H1 (cell line): ENCODE measurements at regions not wholly inside any gene's neighbourhood (a gene's known extent, or its start where the extent isn't known, plus 50 kb on each side); places are given as distances from the start of the nearest gene placed in this dataset.

Experiments
- CTCF ChIA-PET: fragments of 300-600 bp; sonication (Branson Sonifier 250); formaldehyde crosslinking; loops from one replicate; lab custom pipeline; 2021; ENCODE audit not compliant: partially characterized antibody; lab: Charles Lee
- POLR2A ChIA-PET: fragments of 300-600 bp; sonication (Branson Sonifier 250); formaldehyde crosslinking; loops from one replicate; lab custom pipeline; 2021; ENCODE audit warnings: inconsistent platforms; ENCODE audit not compliant: partially characterized antibody; lab: Charles Lee
- DNase-seq, 2 experiments: peaks; one replicate each; pipeline versions ENCODE4 v3.0.0 to v3.0.0-alpha.2; 2010 to 2022; ENCODE audit warnings: low spot score in 2 of 2, low read depth in 1 of 2, mixed read lengths in 1 of 2
- FAIRE-seq: peaks from 2 replicates; lab custom pipeline; 2011; peaks lifted over from hg19 to GRCh38; lab: Jason Lieb, UNC
- H2AFZ ChIP-seq: 2 replicates; pipeline ENCODE4 v1.8.1; 2012; ENCODE audit warnings: low read length, inconsistent platforms
- H2AK5ac ChIP-seq: 2 replicates; pipeline ENCODE4 v1.6.1; 2013; ENCODE audit warnings: low read depth, low read length
- H2BK120ac ChIP-seq: replicated peaks from 2 replicates; pipeline ENCODE3; 2013; ENCODE audit warnings: low read depth, low read length, inconsistent platforms
- H2BK12ac ChIP-seq: 2 replicates; pipeline ENCODE4 v1.6.1; 2013; ENCODE audit warnings: low read depth, low read length
- H2BK15ac ChIP-seq: 2 replicates; pipeline ENCODE4 v1.6.1; 2013; ENCODE audit warnings: low read length
- H2BK20ac ChIP-seq: 2 replicates; pipeline ENCODE4 v1.6.1; 2013; ENCODE audit warnings: low read length
- H2BK5ac ChIP-seq: 2 replicates; pipeline ENCODE4 v1.6.1; 2013; ENCODE audit warnings: low read depth, low read length
- H3K14ac ChIP-seq: 2 replicates; pipeline ENCODE4 v1.6.1; 2013; ENCODE audit warnings: inconsistent platforms; ENCODE audit not compliant: insufficient read length
- H3K18ac ChIP-seq: 2 replicates; pipeline ENCODE4 v1.6.1; 2013; ENCODE audit warnings: low read length; ENCODE audit errors: extremely low read depth
- H3K23ac ChIP-seq: 2 replicates; pipeline ENCODE4 v1.6.1; 2013; ENCODE audit warnings: inconsistent platforms; ENCODE audit not compliant: insufficient read length
- H3K23me2 ChIP-seq: 2 replicates; pipeline ENCODE4 v1.6.1; 2013; ENCODE audit warnings: low read depth, low read length
- H3K27ac ChIP-seq: 2 replicates; pipeline ENCODE4 v1.6.1; 2011; ENCODE audit warnings: low read depth, low read length, inconsistent platforms
- H3K27me3 ChIP-seq, 4 experiments: replicated peaks in 1 of 4; 1 replicate in 1 of 4; 2 replicates in 3 of 4; pipeline versions ENCODE4 v1.6.1 to v1.8.1; 2011 to 2013; ENCODE audit warnings: low read length in 3 of 4, mild to moderate bottlenecking in 3 of 4, inconsistent platforms in 2 of 4, mixed read lengths in 2 of 4, moderate library complexity in 1 of 4; ENCODE audit not compliant: control insufficient read depth in 3 of 4, insufficient read depth in 3 of 4; ENCODE audit errors: extremely low read depth in 1 of 4
- H3K36me3 ChIP-seq, 4 experiments: 2 replicates each; pipeline versions ENCODE4 v1.6.1 to v1.8.1; 2011 to 2013; ENCODE audit warnings: mild to moderate bottlenecking in 4 of 4, low read length in 3 of 4, moderate library complexity in 2 of 4, control low read depth in 1 of 4, inconsistent platforms in 1 of 4; ENCODE audit not compliant: insufficient read depth in 4 of 4, control insufficient read depth in 2 of 4
- H3K4ac ChIP-seq: replicated peaks from 2 replicates; pipeline ENCODE3; 2013; ENCODE audit warnings: low read length, low read depth, mixed read lengths, inconsistent platforms; ENCODE audit not compliant: insufficient read length
- H3K4me1 ChIP-seq, 4 experiments: replicated peaks in 1 of 4; 1 replicate in 1 of 4; 2 replicates in 3 of 4; pipeline versions ENCODE4 v1.6.1 to v1.8.1; 2011 to 2013; ENCODE audit warnings: low read length in 3 of 4, inconsistent platforms in 2 of 4, mixed read lengths in 1 of 4; ENCODE audit not compliant: insufficient read depth in 4 of 4, control insufficient read depth in 3 of 4
- H3K4me2 ChIP-seq, 2 experiments: 2 replicates each; pipeline versions ENCODE4 v1.6.1 to v1.8.1; 2011 to 2013; ENCODE audit warnings: low read depth in 2 of 2, low read length in 2 of 2, control low read depth in 1 of 2, inconsistent platforms in 1 of 2, mild to moderate bottlenecking in 1 of 2; ENCODE audit not compliant: insufficient read depth in 1 of 2
- H3K4me3 ChIP-seq, 4 experiments: fragments of 200-600, 300-600 bp in 1 of 4; sonication (generic), shearing (Covaris generic), sonication (Bioruptor Twin) in 1 of 4; 2 replicates each; pipeline versions ENCODE4 v1.5.1 to v1.8.1; 2011 to 2016; ENCODE audit warnings: low read length in 4 of 4, low read depth in 3 of 4, control low read depth in 2 of 4, inconsistent platforms in 2 of 4, mild to moderate bottlenecking in 2 of 4, mixed read lengths in 1 of 4, moderate library complexity in 1 of 4; ENCODE audit not compliant: insufficient read depth in 2 of 4; ENCODE audit errors: extremely low read depth in 1 of 4
- H3K56ac ChIP-seq: replicated peaks from 2 replicates; pipeline ENCODE3; 2013; ENCODE audit warnings: low read depth, mild to moderate bottlenecking, mixed read lengths, low read length, inconsistent platforms; ENCODE audit not compliant: insufficient read length
- H3K79me1 ChIP-seq: 2 replicates; pipeline ENCODE4 v1.6.1; 2013; ENCODE audit warnings: low read depth, low read length, control low read depth
- H3K79me2 ChIP-seq, 2 experiments: 2 replicates each; pipeline versions ENCODE4 v1.6.1 to v1.8.1; 2012 to 2013; ENCODE audit warnings: low read length in 2 of 2, mild to moderate bottlenecking in 2 of 2, inconsistent platforms in 1 of 2; ENCODE audit not compliant: insufficient read depth in 2 of 2, control insufficient read depth in 1 of 2
- H3K9ac ChIP-seq, 4 experiments: replicated peaks in 1 of 4; 1 replicate in 1 of 4; 2 replicates in 3 of 4; pipeline versions ENCODE4 v1.6.1 to v1.8.1; 2011 to 2013; ENCODE audit warnings: low read depth in 3 of 4, low read length in 3 of 4, control low read depth in 2 of 4, mild to moderate bottlenecking in 2 of 4, moderate library complexity in 2 of 4, inconsistent platforms in 1 of 4; ENCODE audit errors: extremely low read depth in 1 of 4
- H3K9me3 ChIP-seq, 2 experiments: 2 replicates each; pipeline versions ENCODE4 v1.6.1 to v1.8.1; 2012 to 2013; ENCODE audit warnings: mild to moderate bottlenecking in 2 of 2, moderate library complexity in 2 of 2, control low read depth in 1 of 2, inconsistent platforms in 1 of 2, low read depth in 1 of 2, low read length in 1 of 2, mixed read lengths in 1 of 2; ENCODE audit not compliant: insufficient read depth in 2 of 2
- H4K20me1 ChIP-seq, 2 experiments: replicated peaks in 1 of 2; 2 replicates each; pipeline versions ENCODE3 to v1.8.1; 2011 to 2013; ENCODE audit warnings: inconsistent platforms in 2 of 2, low read length in 2 of 2, mild to moderate bottlenecking in 1 of 2; ENCODE audit not compliant: insufficient read depth in 2 of 2, control insufficient read depth in 1 of 2
- H4K5ac ChIP-seq: 2 replicates; pipeline ENCODE4 v1.6.1; 2013; ENCODE audit warnings: low read length, low read depth, mixed read lengths, inconsistent platforms; ENCODE audit not compliant: insufficient read length
- H4K8ac ChIP-seq: 2 replicates; pipeline ENCODE4 v1.8.0; 2013; ENCODE audit warnings: mild to moderate bottlenecking, moderate library complexity, low read length, inconsistent platforms; ENCODE audit not compliant: insufficient read depth; ENCODE audit errors: extremely low read depth
- H4K91ac ChIP-seq: replicated peaks from 2 replicates; pipeline ENCODE3; 2013; ENCODE audit warnings: low read length, mixed read lengths, inconsistent platforms; ENCODE audit not compliant: insufficient read length
- BCL11A ChIP-seq, 2 experiments: IDR thresholded peaks; one replicate each; pipeline ENCODE4 v1.6.1; 2011; ENCODE audit warnings: low read depth in 2 of 2, low read length in 2 of 2, mild to moderate bottlenecking in 2 of 2
- TAF7 ChIP-seq: optimal IDR thresholded peaks from 2 replicates; pipeline ENCODE3; 2011; ENCODE audit warnings: low read depth, mild to moderate bottlenecking, inconsistent platforms, low read length, moderate library complexity, borderline replicate concordance
- WGBS, 2 experiments: shearing (Covaris generic) in 1 of 2; methylation state at CpG; one replicate each; pipeline versions ENCODE4 v1.1.6 to v1.1.7; 2013 to 2015; ENCODE audit warnings: low lambda C conversion rate in 2 of 2, mixed read lengths in 2 of 2, inconsistent platforms in 1 of 2, low coverage in 1 of 2, missing lambda C conversion rate in 1 of 2; ENCODE audit not compliant: insufficient replicate concordance in 2 of 2, insufficient coverage in 1 of 2, insufficient read length in 1 of 2; ENCODE audit errors: extremely low coverage in 1 of 2, missing lambda C conversion rate in 1 of 2; 5-methylcytosine and 5-hydroxymethylcytosine counted together

DNA sequence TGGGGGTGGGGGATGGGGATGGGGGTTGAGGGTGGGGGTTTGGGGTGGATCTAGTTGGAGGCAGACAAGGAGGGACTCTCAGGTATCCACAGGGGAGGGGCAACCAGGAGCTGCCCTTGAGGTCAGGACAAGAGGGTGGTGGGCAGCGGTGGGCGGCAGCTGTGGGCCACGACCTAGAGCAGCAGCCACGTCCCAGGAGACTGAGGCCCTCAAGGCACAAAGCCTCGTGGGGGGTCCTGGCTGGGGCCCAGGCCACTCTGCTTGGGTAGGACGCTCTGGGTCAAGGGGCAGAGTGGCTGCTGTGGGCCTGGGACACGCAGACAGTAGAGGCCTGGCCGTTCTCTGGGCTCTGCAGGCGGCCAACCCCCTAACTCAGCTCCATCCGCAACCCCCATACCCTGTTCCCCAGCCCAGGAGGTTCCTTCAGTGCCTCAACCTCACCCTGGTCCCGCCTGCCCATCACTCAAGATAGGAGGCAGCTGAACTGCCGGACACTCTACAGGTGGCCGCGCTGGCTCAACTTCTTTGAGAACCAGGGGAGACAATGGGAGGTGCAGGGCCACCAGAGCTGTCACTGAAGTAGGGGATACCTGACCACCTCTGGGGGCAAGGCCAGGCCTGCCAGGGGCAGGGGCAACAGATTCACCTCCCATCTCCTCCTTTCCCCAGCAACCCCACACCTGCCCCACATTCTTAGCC is 75.6 kb downstream of the ENGASE start:
- H3K18ac ChIP-seq = no peak overlapping the region
- no peak overlapping the region; the same call in 1 of the 2 replicates for H2BK5ac ChIP-seq
- no peak overlapping the region for H4K5ac ChIP-seq
- H2BK12ac ChIP-seq = no peak overlapping the region
- FAIRE-seq (no peak), DNase-seq (no peak)
- no peaks in the 10 kb centered on the region for H3K23me2 ChIP-seq
- POLR2A ChIA-PET = interaction anchor here (1.6 kb wide), 1 partner anchor 10 kb away, joined by 4 read pairs; no protein-coding TSS in a partner anchor
- CTCF ChIA-PET = interaction anchor here (0.9 to 1.3 kb wide), 6 partner anchors 9 to 391 kb away, joined by 3 read pairs; no protein-coding TSS in a partner anchor
- H2AK5ac ChIP-seq = no peak overlapping the region
- no peak overlapping the region for H4K91ac ChIP-seq
- no peak overlapping the region for H2BK20ac ChIP-seq
- H3K56ac ChIP-seq = no peak overlapping the region
- H3K9ac ChIP-seq = no peak overlapping the region
- H3K23ac ChIP-seq = no peak overlapping the region
- peaks cover 0 to 2% of the 10 kb centered on the region in 2 experiments; a peak in 1 of 4 replicates for H3K9me3 ChIP-seq
- H3K79me2 ChIP-seq = no peaks in the 10 kb centered on the region
- no peak overlapping the region; the same call in 1 of the 2 replicates for H4K8ac ChIP-seq
- TF ChIP-seq BCL11A (IDR thresholded peaks at IDR 0.05; ENCODE audit: low read depth in 2 of 2, low read length in 2 of 2) = no peak
- TF ChIP-seq TAF7 = no peak
- no peak overlapping the region for H3K4me2 ChIP-seq
- 90% methylated on average over 9 of the region's 14 CpGs; no CpG with 5 or more reads in 1 of the 2 experiments for WGBS, 2 experiments
- H3K4me1 ChIP-seq = peaks cover 0 to 23% (median 13%) of the 10 kb centered on the region in 4 experiments; a peak in 5 of 7 replicates
- H2BK15ac ChIP-seq = no peak overlapping the region
- H2AFZ ChIP-seq = no peak overlapping the region
- H3K4me3 ChIP-seq = no peak overlapping the region
- H3K27me3 ChIP-seq = no peaks in the 10 kb centered on the region; a peak in 1 of 7 replicates
- H3K27ac ChIP-seq = no peak overlapping the region
- H3K4ac ChIP-seq = no peak overlapping the region
- peaks cover 0 to 4% of the 10 kb centered on the region in 2 experiments for H4K20me1 ChIP-seq
- H3K79me1 ChIP-seq = 0 out of 2 replicates have a peak, but pooled peaks cover 2% of the 10 kb centered on the region
- no peak overlapping the region for H2BK120ac ChIP-seq
- no peak overlapping the region for H3K14ac ChIP-seq
- H3K36me3 ChIP-seq = no peaks in the 10 kb centered on the region
